GM12873 (cell line): ENCODE measurements at regions not wholly inside any gene's neighbourhood (a gene's known extent, or its start where the extent isn't known, plus 50 kb on each side); places are given as distances from the start of the nearest gene placed in this dataset.

Experiments
- TF ChIP-seq, protein P1 (sequence below): IDR thresholded peaks from 2 replicates; pipeline ENCODE4 v1.5.1; 2012; ENCODE audit warnings: low read depth, mild to moderate bottlenecking, moderate library complexity, low read length, control low read depth; ENCODE audit not compliant: insufficient read depth; ENCODE audit errors: missing control alignments

DNA sequence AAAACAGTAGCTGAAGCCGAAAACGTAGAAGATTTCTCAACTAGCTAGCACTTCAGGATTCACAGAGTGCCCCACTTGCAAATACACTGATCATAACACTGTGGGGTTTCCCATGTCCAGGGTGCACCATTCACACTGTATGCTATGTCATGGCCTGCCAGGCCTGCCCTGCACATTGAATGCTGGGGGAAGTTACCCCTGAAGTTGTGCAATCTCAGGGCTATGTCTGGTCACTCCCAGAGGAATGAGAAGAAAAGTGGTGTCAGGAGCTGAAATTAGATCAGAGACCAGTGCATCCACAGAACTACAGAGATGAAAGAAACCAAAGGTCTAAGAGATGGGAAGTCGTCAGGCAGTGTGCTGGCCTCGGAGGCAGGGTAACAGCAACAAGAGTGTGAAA is 196.8 kb downstream of the RAP2A start:
- TF ChIP-seq, protein P1, sequence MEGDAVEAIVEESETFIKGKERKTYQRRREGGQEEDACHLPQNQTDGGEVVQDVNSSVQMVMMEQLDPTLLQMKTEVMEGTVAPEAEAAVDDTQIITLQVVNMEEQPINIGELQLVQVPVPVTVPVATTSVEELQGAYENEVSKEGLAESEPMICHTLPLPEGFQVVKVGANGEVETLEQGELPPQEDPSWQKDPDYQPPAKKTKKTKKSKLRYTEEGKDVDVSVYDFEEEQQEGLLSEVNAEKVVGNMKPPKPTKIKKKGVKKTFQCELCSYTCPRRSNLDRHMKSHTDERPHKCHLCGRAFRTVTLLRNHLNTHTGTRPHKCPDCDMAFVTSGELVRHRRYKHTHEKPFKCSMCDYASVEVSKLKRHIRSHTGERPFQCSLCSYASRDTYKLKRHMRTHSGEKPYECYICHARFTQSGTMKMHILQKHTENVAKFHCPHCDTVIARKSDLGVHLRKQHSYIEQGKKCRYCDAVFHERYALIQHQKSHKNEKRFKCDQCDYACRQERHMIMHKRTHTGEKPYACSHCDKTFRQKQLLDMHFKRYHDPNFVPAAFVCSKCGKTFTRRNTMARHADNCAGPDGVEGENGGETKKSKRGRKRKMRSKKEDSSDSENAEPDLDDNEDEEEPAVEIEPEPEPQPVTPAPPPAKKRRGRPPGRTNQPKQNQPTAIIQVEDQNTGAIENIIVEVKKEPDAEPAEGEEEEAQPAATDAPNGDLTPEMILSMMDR: no peak

DNA sequence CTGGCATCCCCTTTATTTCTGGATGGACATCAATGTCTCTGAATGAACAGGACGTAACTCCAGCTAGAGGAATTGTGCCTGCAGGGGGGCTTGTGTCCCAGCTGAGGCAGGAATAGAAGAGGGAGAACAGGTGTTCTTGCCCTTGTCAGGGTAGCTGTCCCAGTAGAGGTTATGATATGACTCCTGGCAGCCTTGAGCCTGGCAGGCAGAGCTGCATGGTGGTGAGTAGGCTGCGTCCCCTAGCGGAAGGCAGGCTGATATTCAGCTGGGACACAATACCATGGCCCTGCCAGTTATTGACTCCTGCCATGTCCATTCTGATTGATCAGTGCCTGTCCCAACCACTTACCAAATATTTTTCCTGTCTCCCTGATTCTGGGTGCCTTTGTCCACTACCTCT is 197.2 kb downstream of the RAP2A start:
- TF ChIP-seq, protein P1: peak; percentile 33

DNA sequence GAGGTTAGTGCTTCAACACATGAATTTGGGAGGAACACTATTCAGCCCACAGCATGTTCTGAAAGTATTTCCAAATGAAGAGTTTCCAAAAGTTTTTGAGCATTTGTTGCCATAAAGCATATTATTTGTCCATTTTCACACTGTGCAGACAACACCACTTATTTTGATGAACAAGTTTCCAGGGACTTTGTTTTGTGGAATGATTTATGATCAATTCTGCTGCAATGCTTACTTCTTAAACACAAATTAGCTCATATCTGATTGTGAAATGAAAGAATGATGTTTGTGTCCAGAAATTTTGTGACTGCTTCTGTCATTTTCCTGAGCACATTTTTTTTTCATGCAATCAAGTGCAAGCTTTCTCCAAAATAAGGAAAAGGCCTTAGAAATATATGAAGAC is 205.3 kb downstream of the RAP2A start:
- TF ChIP-seq, protein P1: no peak

DNA sequence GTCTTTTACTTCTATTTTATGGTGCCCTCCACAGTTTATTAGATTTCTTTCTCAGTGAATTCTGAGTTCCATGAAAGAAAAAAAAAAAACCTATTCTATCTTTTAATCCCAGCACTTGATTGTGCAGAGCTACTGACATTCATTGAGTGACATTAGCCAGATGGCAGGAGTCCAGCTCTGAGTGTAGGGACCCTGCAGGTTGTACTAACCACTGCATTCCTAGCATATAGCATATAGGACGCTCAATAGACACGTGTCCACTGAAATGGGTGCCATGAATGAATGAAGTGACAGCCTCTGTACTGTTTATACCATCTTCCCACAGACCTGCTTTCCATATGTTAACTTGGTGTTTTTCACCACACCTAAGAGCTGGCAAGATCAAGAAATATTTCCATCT is 206.3 kb downstream of the RAP2A start:
- TF ChIP-seq, protein P1: no peak

DNA sequence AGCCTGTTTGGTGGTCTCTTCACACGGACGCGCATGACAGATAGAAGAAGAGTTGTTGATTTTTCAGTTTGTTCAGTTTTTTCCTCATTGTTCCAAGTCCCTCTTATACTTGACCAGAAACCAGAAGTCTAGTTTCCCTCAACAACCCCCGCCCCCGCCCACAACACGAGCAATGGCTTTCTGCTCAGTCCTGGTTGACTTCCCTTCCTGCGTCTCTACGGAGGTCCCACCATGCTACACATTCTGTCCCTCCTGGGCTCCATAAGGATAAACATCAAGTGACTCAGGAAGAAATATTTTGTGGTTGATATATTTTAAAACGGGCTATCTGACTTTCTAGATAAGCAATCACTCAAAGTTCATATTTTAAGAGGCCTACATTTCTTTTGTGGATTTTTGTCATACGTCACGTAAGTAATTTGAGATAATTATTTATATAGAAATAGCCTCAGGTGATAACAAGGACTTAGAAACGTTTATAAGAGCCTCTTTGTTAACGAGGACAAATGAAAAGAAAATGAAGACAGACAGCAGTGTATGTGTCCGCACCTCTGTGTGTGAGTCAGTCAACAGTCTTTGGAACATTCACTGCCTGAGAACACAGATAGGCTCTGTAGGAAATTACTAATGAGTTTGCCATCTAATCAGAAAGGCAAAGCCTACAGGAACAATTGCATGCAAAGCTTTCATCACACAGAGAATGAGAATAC is 214.4 kb downstream of the RAP2A start:
- TF ChIP-seq, protein P1: no peak

DNA sequence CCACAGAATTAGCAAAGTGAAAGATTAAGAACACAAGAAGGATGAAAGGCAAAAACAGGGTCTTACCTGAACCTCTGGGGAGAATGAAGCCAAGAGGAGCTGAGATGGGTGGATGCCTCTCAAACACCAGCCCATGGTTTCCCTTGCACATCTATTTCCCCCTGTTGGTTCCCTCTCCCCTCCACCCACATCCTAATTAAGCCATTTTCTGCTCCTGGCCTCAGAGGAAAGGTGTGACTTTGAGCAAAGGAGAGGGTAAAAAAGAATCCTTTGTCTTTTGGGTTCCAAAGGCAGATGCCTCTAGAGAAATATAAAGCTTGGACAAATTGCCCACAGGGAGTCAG is 214.9 kb downstream of the RAP2A start:
- TF ChIP-seq, protein P1: no peak

DNA sequence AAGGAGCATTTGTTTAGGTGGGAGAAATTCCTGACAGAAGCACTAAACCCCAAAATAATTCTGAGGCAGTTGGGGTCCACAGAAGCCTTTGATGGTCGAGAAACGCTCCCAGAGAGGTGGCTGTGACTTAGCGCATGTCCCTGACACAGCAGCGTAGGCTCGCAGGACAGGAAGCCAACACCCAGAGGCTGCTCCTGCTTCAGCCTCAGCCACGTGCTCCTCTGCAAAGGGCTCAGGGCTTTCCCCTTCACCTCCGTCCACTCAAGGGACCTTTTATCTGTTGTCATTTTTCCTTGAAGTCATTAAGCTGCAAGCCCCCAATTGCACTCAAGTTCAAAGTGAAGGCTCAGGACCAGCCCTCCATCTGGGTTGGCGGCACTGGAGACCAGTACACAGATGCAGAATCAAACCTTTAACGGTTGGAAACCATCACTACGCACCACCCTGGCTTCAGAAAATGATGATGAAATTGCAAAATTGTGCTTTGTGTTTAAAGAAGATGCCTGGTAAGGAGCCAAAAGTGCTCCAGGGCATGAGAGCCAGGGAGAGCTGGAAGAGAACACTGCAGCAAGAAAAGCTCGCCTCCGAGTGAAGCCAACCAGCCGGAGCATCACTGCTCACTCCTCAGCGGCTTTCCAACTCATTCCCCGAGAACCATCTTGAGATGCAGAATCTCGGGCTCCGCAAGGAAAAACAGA is 219.6 kb downstream of the RAP2A start:
- TF ChIP-seq, protein P1: no peak
